T-cell (primary cell): ENCODE measurements at regions not wholly inside any gene's neighbourhood (a gene's known extent, or its start where the extent isn't known, plus 50 kb on each side); places are given as distances from the start of the nearest gene placed in this dataset.

Source experiments
- ATAC-seq, 4 experiments: fragments of 200-7000 bp in 3 of 4; fragments of 150-1000 bp in 1 of 4; cut with Tn5 transposase; replicated peaks in 1 of 4; 1 replicate in 3 of 4; 2 replicates in 1 of 4; pipeline ENCODE4 v1.10.0; 2021; ENCODE audit warnings: moderate library complexity in 3 of 4, mild to moderate bottlenecking in 2 of 4, moderate number of reproducible peaks in 1 of 4
- CTCF ChIA-PET, 2 donors: fragments of 300-600 bp; sonication (Branson Sonifier 250); formaldehyde crosslinking; loops; one replicate each; lab custom pipeline; 2022; ENCODE audit warnings: antibody characterized with exemption in 2 of 2; lab: Charles Lee
- POLR2A ChIA-PET, 2 donors: fragments of 300-600 bp; sonication (Branson Sonifier 250); formaldehyde crosslinking; loops; one replicate each; lab custom pipeline; 2022; ENCODE audit warnings: antibody characterized with exemption in 2 of 2; lab: Charles Lee
- DNase-seq, 35 experiments: peaks; one replicate each; pipeline versions ENCODE4 v3.0.0 to v3.0.0-alpha.2; 2013 to 2023
- H3K27ac ChIP-seq: one replicate; pipeline ENCODE4 v1.5.1; 2013; ENCODE audit warnings: low read length
- H3K27me3 ChIP-seq, 2 experiments: replicated peaks in 1 of 2; 1 replicate in 1 of 2; 2 replicates in 1 of 2; pipeline versions ENCODE4 v1.6.1 to v1.7.0; 2013; ENCODE audit warnings: low read length in 1 of 2, mixed read lengths in 1 of 2; ENCODE audit not compliant: control insufficient read depth in 2 of 2, insufficient read depth in 2 of 2; ENCODE audit errors: extremely low read depth in 1 of 2
- H3K36me3 ChIP-seq, 2 donors: 1 replicate in 1 of 2; 2 replicates in 1 of 2; pipeline versions ENCODE4 v1.6.1 to v1.7.0; 2013; ENCODE audit warnings: low read length in 1 of 2; ENCODE audit not compliant: control insufficient read depth in 2 of 2, insufficient read depth in 1 of 2; ENCODE audit errors: extremely low read depth in 1 of 2
- H3K4me1 ChIP-seq, 2 experiments: 1 replicate in 1 of 2; 2 replicates in 1 of 2; pipeline versions ENCODE4 v1.6.1 to v1.7.0; 2013; ENCODE audit warnings: low read length in 2 of 2, mixed read lengths in 1 of 2; ENCODE audit not compliant: insufficient read depth in 2 of 2, control insufficient read depth in 1 of 2; ENCODE audit errors: extremely low read depth in 1 of 2
- H3K4me3 ChIP-seq, 2 donors: 1 replicate in 1 of 2; 2 replicates in 1 of 2; pipeline versions ENCODE4 v1.5.1 to v1.7.0; 2013; ENCODE audit warnings: mild to moderate bottlenecking in 2 of 2, low read length in 1 of 2, moderate library complexity in 1 of 2; ENCODE audit not compliant: control insufficient read depth in 1 of 2; ENCODE audit errors: extremely low read depth in 1 of 2
- H3K9me3 ChIP-seq: 2 replicates; pipeline ENCODE4 v1.7.0; 2013
- H3K27ac Mint-ChIP-seq, 2 donors: one replicate each; pipeline ENCODE4 v1.8.0; 2020 to 2021; ENCODE audit warnings: mild to moderate bottlenecking in 2 of 2, mixed read lengths in 2 of 2
- H3K27me3 Mint-ChIP-seq, 2 donors: one replicate each; pipeline ENCODE4 v1.8.0; 2021 to 2022; ENCODE audit warnings: mixed read lengths in 2 of 2
- H3K36me3 Mint-ChIP-seq: one replicate; pipeline ENCODE4 v1.8.0; 2021; ENCODE audit warnings: mixed read lengths
- H3K4me1 Mint-ChIP-seq, 3 donors: one replicate each; pipeline ENCODE4 v1.8.0; 2020 to 2022; ENCODE audit warnings: mixed read lengths in 3 of 3, mild to moderate bottlenecking in 1 of 3
- H3K4me3 Mint-ChIP-seq, 3 donors: one replicate each; pipeline ENCODE4 v1.8.0; 2020 to 2022; ENCODE audit warnings: mild to moderate bottlenecking in 3 of 3, mixed read lengths in 3 of 3, moderate library complexity in 3 of 3
- H3K9me3 Mint-ChIP-seq, 3 donors: one replicate each; pipeline ENCODE4 v1.8.0; 2020 to 2022; ENCODE audit warnings: mixed read lengths in 3 of 3
- WGBS: methylation state at CpG from one replicate; pipeline ENCODE4 v1.1.5; 2013; ENCODE audit warnings: missing lambda C conversion rate; ENCODE audit not compliant: insufficient coverage; 5-methylcytosine and 5-hydroxymethylcytosine counted together

DNA sequence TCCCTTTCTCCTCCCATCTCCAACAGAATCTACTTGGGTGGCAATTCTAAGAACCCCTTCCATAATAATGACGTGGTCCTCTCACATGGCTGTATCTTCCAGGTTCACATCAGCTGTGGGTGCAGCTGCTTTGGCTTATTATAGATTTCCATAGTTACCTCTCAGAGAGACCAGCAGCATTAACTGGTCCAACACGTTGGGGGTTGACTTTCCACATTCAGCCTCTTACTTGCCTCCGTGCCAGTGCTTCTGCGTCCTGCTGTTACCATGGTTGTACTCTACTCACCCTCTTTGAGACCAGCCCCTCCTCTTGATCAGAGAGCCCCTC is 570.7 kb downstream of the PLCL1 start:
- H3K27me3 Mint-ChIP-seq, result peaks cover 25 to 30% of the 10 kb centered on the region in 2 donors
- H3K9me3 Mint-ChIP-seq, result no peaks in the 10 kb centered on the region
- Histone ChIP-seq H3K27ac (no peak overlapping the region), H3K9me3 (no peaks in the 10 kb centered on the region), H3K4me3 (no peak overlapping the region), H3K4me1 (peaks cover 0 to 3% of the 10 kb centered on the region in 2 experiments), H3K36me3 (no peaks in the 10 kb centered on the region), H3K27me3 (peaks cover 2 to 3% of the 10 kb centered on the region in 2 experiments)
- WGBS, result 71% methylated on average over 3 of the region's 4 CpGs
- ChIA-PET CTCF (no interaction called here), POLR2A (no interaction called here)
- ATAC-seq, result no peak
- peaks cover 8 to 11% (median 9%) of the 10 kb centered on the region in 3 donors for H3K4me1 Mint-ChIP-seq
- H3K36me3 Mint-ChIP-seq, result no peaks in the 10 kb centered on the region
- H3K27ac Mint-ChIP-seq, result no peak overlapping the region
- H3K4me3 Mint-ChIP-seq, result no peak overlapping the region
- DNase-seq, result no peak

DNA sequence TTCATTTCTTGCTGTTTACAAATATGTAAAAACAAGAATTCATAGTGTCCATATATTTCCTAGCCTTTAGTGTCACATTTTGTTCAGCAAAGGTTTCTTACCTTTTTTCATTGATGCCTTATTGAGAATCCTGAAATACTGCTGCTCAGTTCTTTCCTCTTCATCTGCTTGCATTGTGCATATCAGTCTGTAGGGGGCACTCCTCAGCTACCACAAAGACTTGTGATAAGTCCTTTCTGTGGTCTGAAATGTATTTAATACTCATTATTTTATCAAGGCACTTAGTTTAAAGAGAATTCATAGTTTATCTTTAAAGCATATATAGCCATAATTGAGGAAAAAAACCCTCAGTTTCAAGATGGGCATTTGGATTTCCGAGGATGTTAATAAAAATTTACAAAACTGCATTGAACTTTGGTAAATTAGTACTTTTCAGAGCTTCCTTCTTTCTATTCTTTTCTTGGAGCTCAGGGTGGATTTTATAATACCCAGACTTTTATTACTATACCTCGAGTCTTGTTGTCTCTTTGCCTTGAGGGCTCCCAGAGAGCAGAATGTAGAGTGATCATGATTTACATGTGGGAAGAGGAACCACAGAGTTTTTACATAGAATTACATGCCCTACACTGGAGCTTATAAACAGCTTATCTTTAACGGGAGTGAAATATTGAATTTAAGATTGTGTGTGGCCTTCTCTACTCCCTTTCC is 570.1 kb downstream of the PLCL1 start:
- Mint-ChIP-seq H3K4me3 (no peak overlapping the region), H3K9me3 (no peaks in the 10 kb centered on the region), H3K27ac (no peak overlapping the region), H3K36me3 (no peaks in the 10 kb centered on the region), H3K4me1 (peaks cover 8 to 11% (median 9%) of the 10 kb centered on the region in 3 donors), H3K27me3 (peaks cover 25 to 30% of the 10 kb centered on the region in 2 donors)
- ATAC-seq (no peak), DNase-seq (peak in 1 of 35 experiments; percentile 27)
- peaks cover 0 to 3% of the 10 kb centered on the region in 2 experiments for H3K4me1 ChIP-seq
- ChIA-PET POLR2A (interaction anchor here in 1 of 2 donors (0.6 kb wide), 1 partner anchor 13 kb away, joined by 3 read pairs; no protein-coding TSS in a partner anchor), CTCF (no interaction called here)
- WGBS, result no CpG with 5 or more reads among the region's 3 CpGs
- peaks cover 2 to 4% of the 10 kb centered on the region in 2 experiments for H3K27me3 ChIP-seq
- no peaks in the 10 kb centered on the region for H3K9me3 ChIP-seq
- H3K4me3 ChIP-seq, result no peak overlapping the region
- no peak overlapping the region for H3K27ac ChIP-seq
- H3K36me3 ChIP-seq, result no peaks in the 10 kb centered on the region

DNA sequence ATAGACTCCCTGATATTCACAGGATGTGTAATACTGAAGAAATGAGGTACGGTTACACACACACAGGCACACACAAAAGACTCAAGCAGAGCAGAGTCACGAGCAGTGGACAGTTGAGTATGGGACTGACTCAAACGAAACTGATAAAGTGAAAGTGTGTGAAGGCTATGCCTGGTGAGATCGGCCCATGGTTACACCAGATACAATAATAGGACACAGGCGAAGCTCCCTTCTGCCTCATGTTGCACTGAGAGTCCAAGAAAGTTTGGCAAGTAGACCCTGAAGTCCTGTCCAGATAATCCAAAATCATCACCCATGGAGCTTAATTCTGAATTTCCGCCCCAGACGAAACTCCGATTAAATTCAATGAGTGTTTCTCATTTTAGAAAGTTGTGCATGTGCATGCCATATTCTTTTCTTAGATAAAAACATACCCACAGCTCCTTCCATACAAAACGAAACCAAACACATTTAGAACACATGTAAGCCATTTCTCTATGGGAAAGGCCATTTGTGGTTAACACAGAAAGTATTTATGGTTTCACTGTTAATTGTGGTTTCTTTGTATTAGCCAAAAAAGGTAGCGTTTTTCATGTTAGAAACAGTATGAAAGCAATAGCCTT is 567.6 kb downstream of the PLCL1 start:
- Histone ChIP-seq H3K4me3 (no peak overlapping the region), H3K4me1 (peaks cover 0 to 3% of the 10 kb centered on the region in 2 experiments), H3K27ac (no peak overlapping the region), H3K27me3 (peaks cover 2 to 7% of the 10 kb centered on the region in 2 experiments), H3K36me3 (no peaks in the 10 kb centered on the region), H3K9me3 (no peaks in the 10 kb centered on the region)
- peak in 1 of 35 experiments; percentile 14 for DNase-seq
- peak overlapping the region in 2 of 3 donors; percentile 2 to 56 for H3K4me3 Mint-ChIP-seq
- ChIA-PET CTCF (no interaction called here), POLR2A (no interaction called here)
- H3K4me1 Mint-ChIP-seq, result peaks cover 8 to 11% (median 9%) of the 10 kb centered on the region in 3 donors
- 54% methylated on average over 2 of the region's 10 CpGs for WGBS
- ATAC-seq, result no peak
- H3K27ac Mint-ChIP-seq, result no peak overlapping the region
- H3K9me3 Mint-ChIP-seq, result no peaks in the 10 kb centered on the region
- no peaks in the 10 kb centered on the region for H3K36me3 Mint-ChIP-seq
- peaks cover 23 to 27% of the 10 kb centered on the region in 2 donors for H3K27me3 Mint-ChIP-seq

DNA sequence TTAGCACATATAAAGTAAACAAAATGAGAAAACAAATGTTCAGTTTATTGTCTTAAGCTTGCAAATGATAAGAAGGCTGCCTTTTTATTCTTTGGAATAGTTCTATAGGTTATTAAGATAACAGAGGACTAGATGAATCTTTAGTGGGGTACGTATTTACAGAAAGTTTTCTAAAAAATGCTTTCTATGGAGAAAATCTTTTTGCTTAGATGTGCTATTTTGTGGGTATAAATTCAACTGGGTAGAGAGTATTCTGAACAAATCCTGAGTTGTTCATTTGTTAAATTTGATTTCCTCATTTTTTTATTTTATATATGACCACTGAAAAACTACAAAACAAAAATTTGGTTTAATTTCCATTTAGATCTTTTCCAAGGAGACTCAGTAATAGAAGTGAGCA is 566.9 kb downstream of the PLCL1 start:
- ChIA-PET CTCF (interaction anchor here in 1 of 2 donors (1.4 kb wide), 1 partner anchor 17 kb away, joined by 4 read pairs; no protein-coding TSS in a partner anchor), POLR2A (no interaction called here)
- Histone ChIP-seq H3K27ac (no peak overlapping the region), H3K4me3 (no peak overlapping the region), H3K36me3 (no peaks in the 10 kb centered on the region), H3K27me3 (peaks cover 2 to 7% of the 10 kb centered on the region in 2 experiments), H3K4me1 (peaks cover 0 to 3% of the 10 kb centered on the region in 2 experiments), H3K9me3 (no peaks in the 10 kb centered on the region)
- no peak for DNase-seq
- Mint-ChIP-seq H3K27me3 (peaks cover 18 to 21% of the 10 kb centered on the region in 2 donors), H3K27ac (no peak overlapping the region), H3K36me3 (no peaks in the 10 kb centered on the region), H3K4me3 (no peak overlapping the region), H3K4me1 (peaks cover 8 to 11% (median 9%) of the 10 kb centered on the region in 3 donors), H3K9me3 (no peaks in the 10 kb centered on the region)
- no peak for ATAC-seq
- no CpG with 5 or more reads among the region's 1 CpG for WGBS

DNA sequence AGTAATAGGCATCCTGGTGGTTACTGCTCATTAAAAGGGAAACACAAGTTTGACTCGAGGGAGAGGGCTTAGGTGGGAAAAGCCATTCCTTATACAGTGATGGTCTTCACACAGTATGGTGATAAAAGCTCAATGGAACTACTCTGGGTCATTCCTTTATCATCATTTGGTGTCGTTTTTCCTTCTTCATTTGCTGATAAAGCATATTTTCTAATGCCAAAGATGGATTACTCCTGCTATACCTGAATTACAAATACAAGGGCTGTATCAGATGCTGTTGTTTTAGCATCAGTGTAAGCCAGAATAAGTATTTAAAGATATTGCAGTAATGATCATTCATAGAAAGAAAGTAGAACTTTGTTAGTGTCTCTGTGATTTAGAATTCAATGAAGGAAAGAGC is 563.7 kb downstream of the PLCL1 start:
- ChIA-PET POLR2A (no interaction called here), CTCF (interaction anchor here (0.5 to 0.6 kb wide), 2 partner anchors 108 to 1122 kb away, joined by 3 read pairs; no protein-coding TSS in a partner anchor)

DNA sequence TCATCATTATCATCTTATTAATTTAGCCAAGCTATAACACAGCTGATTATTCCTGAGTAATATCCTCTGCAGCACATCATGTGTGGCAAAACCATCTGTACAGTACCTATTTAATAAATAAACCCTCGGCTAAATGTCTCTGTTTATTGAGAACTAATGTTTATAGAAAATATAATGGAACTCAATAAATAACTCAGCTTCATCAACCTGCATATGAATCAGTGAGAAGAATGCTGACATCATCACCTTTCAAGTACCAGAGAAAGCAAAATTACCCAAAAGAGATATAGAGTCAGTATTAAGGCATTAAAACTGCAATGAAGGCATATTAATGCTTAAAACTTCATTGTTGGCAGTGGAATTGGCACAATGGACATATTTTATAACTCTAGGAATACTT is 558.3 kb downstream of the PLCL1 start:
- H3K36me3 Mint-ChIP-seq, result no peaks in the 10 kb centered on the region
- no peaks in the 10 kb centered on the region for H3K27me3 ChIP-seq
- no peak overlapping the region for H3K27ac Mint-ChIP-seq
- no peak overlapping the region for H3K27ac ChIP-seq
- peaks cover 15 to 21% of the 10 kb centered on the region in 2 donors for H3K27me3 Mint-ChIP-seq
- H3K4me1 ChIP-seq, result no peaks in the 10 kb centered on the region
- H3K4me3 ChIP-seq, result no peak overlapping the region
- WGBS, result no CpG with 5 or more reads among the region's 1 CpG
- ChIA-PET POLR2A (no interaction called here), CTCF (interaction anchor here (0.6 to 1.4 kb wide), 2 partner anchors 49 to 57 kb away, joined by 3 to 4 read pairs; no protein-coding TSS in a partner anchor)
- no peak for DNase-seq
- H3K4me3 Mint-ChIP-seq, result no peak overlapping the region
- H3K9me3 Mint-ChIP-seq, result no peaks in the 10 kb centered on the region
- no peaks in the 10 kb centered on the region for H3K9me3 ChIP-seq
- H3K36me3 ChIP-seq, result no peaks in the 10 kb centered on the region
- no peaks in the 10 kb centered on the region for H3K4me1 Mint-ChIP-seq
- ATAC-seq, result no peak

More for the DNA sequence above, 563.7 kb downstream of the PLCL1 start:
- ATAC-seq (no peak), DNase-seq (no peak)
- H3K36me3 ChIP-seq, result no peaks in the 10 kb centered on the region
- H3K9me3 Mint-ChIP-seq, result no peaks in the 10 kb centered on the region
- no CpG with 5 or more reads among the region's 2 CpGs for WGBS
- no peak overlapping the region for H3K27ac ChIP-seq
- peaks cover 0 to 3% of the 10 kb centered on the region in 2 experiments for H3K4me1 ChIP-seq
- H3K9me3 ChIP-seq, result no peaks in the 10 kb centered on the region
- H3K4me1 Mint-ChIP-seq, result peaks cover 8 to 11% (median 9%) of the 10 kb centered on the region in 3 donors
- H3K27ac Mint-ChIP-seq, result no peak overlapping the region
- peaks cover 9 to 21% of the 10 kb centered on the region in 2 donors for H3K27me3 Mint-ChIP-seq
- H3K4me3 ChIP-seq, result no peak overlapping the region
- H3K27me3 ChIP-seq, result peaks cover 0 to 4% of the 10 kb centered on the region in 2 experiments
- H3K36me3 Mint-ChIP-seq, result no peaks in the 10 kb centered on the region
- no peak overlapping the region for H3K4me3 Mint-ChIP-seq
